ENCODE measurements at regions not wholly inside any gene's neighbourhood (a gene's known extent, or its start where the extent isn't known, plus 50 kb on each side); places are given as distances from the start of the nearest gene placed in this dataset.

- no peak for DNase-seq
Observed at GRCh38 chr2:83747141-83747540, 711.9 kb downstream of the SUCLG1 start.

GRCh38 chr2:83744855-83745254, 714.2 kb downstream of the SUCLG1 start:
- no peak for DNase-seq

- DNase-seq, result no peak
Observed at GRCh38 chr2:83742117-83742782, 716.8 kb downstream of the SUCLG1 start.

- no peak for DNase-seq
Observed at GRCh38 chr2:83730223-83730622, 728.9 kb downstream of the SUCLG1 start.

- no peak for DNase-seq
Observed at GRCh38 chr2:83725735-83726134, 733.3 kb downstream of the SUCLG1 start.

- no peak for DNase-seq
Observed at GRCh38 chr2:83705146-83705545, 753.9 kb downstream of the SUCLG1 start.

GRCh38 chr2:83703598-83703997, 755.5 kb downstream of the SUCLG1 start:
- DNase-seq, result no peak

GRCh38 chr2:83696838-83697237, 762.2 kb downstream of the SUCLG1 start:
- DNase-seq, result no peak

- DNase-seq, result no peak
Observed at GRCh38 chr2:83695530-83695929, 763.5 kb downstream of the SUCLG1 start.

GRCh38 chr2:83695037-83695436, 764.0 kb downstream of the SUCLG1 start:
- no peak for DNase-seq

GRCh38 chr2:83689402-83689801, 769.7 kb downstream of the SUCLG1 start:
- DNase-seq, result no peak

GRCh38 chr2:83686863-83687262, 772.2 kb downstream of the SUCLG1 start:
- no peak for DNase-seq

GRCh38 chr2:83674050-83674449, 785.0 kb downstream of the SUCLG1 start:
- DNase-seq, result no peak

- DNase-seq, result no peak
Observed at GRCh38 chr2:83665894-83666293, 793.2 kb downstream of the SUCLG1 start.

- DNase-seq, result no peak
Observed at GRCh38 chr2:83665154-83665553, 793.9 kb downstream of the SUCLG1 start.

GRCh38 chr2:83661711-83662110, 797.4 kb downstream of the SUCLG1 start:
- no peak for DNase-seq

- DNase-seq, result no peak
Observed at GRCh38 chr2:83654091-83654611, 804.9 kb downstream of the SUCLG1 start.

- DNase-seq, result peak; percentile 81
Observed at GRCh38 chr2:83650898-83651297, 808.2 kb downstream of the SUCLG1 start.

- no peak for DNase-seq
Observed at GRCh38 chr2:83650161-83650560, 808.9 kb downstream of the SUCLG1 start.

- no peak for DNase-seq
Observed at GRCh38 chr2:83640506-83640905, 818.6 kb downstream of the SUCLG1 start.

GRCh38 chr2:83633423-83633822, 825.7 kb downstream of the SUCLG1 start:
- DNase-seq, result no peak

- DNase-seq, result no peak
Observed at GRCh38 chr2:83630351-83630750, 828.7 kb downstream of the SUCLG1 start.

- DNase-seq, result no peak
Observed at GRCh38 chr2:83615511-83615910, 843.6 kb downstream of the SUCLG1 start.

- no peak for DNase-seq
Observed at GRCh38 chr2:83613178-83613577, 845.9 kb downstream of the SUCLG1 start.

- no peak for DNase-seq
Observed at GRCh38 chr2:83602753-83603152, 856.3 kb downstream of the SUCLG1 start.

Data from NCI-H2081 treated with DMSO at 0.1 percent for 48 hours (cell line).